Peyer's patch (tissue), 4 donors: ENCODE measurements at regions not wholly inside any gene's neighbourhood (a gene's known extent, or its start where the extent isn't known, plus 50 kb on each side); places are given as distances from the start of the nearest gene placed in this dataset.

Experiments used
- POLR2A ChIP-seq, 2 donors: fragments of 450-650 bp; IDR thresholded peaks; one replicate each; pipeline ENCODE4 v1.5.1; 2017; ENCODE audit warnings: antibody characterized with exemption in 2 of 2, mild to moderate bottlenecking in 2 of 2, moderate library complexity in 2 of 2
- TF ChIP-seq, protein P1 (sequence below), 6 experiments: fragments of 450-650 bp in 4 of 6; fragments of 200-600 bp in 2 of 6; sonication (generic) in 1 of 6; IDR thresholded peaks; one replicate each; pipeline ENCODE4 v1.5.1; 2017 to 2019; ENCODE audit warnings: antibody characterized with exemption in 6 of 6, mild to moderate bottlenecking in 3 of 6, moderate library complexity in 1 of 6

DNA sequence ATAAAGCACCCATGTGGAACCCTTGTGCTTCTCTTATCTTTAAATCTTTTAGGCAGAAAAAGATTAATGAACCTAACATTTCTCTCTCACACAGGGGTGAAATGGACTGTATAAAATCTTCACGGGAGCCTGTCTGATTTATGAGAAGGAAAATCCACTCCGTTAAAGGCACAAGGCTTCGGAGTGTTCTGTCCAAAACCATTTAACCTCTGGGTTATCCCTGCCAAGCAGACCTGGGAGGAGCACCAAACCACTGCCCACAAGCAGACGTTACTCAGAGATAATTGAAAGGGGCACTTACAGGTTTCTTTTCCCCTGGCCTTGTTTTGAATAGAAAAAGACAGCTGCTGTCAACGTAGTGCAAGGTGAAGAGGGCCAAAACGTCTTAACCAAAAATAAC is 184.4 kb upstream of the DOK6 start:
- no peak for TF ChIP-seq POLR2A (IDR thresholded peaks at IDR 0.05)
- TF ChIP-seq, protein P1, sequence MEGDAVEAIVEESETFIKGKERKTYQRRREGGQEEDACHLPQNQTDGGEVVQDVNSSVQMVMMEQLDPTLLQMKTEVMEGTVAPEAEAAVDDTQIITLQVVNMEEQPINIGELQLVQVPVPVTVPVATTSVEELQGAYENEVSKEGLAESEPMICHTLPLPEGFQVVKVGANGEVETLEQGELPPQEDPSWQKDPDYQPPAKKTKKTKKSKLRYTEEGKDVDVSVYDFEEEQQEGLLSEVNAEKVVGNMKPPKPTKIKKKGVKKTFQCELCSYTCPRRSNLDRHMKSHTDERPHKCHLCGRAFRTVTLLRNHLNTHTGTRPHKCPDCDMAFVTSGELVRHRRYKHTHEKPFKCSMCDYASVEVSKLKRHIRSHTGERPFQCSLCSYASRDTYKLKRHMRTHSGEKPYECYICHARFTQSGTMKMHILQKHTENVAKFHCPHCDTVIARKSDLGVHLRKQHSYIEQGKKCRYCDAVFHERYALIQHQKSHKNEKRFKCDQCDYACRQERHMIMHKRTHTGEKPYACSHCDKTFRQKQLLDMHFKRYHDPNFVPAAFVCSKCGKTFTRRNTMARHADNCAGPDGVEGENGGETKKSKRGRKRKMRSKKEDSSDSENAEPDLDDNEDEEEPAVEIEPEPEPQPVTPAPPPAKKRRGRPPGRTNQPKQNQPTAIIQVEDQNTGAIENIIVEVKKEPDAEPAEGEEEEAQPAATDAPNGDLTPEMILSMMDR (IDR thresholded peaks at IDR 0.05) = no peak
